Lower leg skin (tissue), 3 donors: ENCODE measurements at regions not wholly inside any gene's neighbourhood (a gene's known extent, or its start where the extent isn't known, plus 50 kb on each side); places are given as distances from the start of the nearest gene placed in this dataset.

Experiments
- CTCF ChIP-seq, 3 donors: fragments of 450-650 bp; IDR thresholded peaks; one replicate each; pipeline ENCODE4 v1.5.1; 2016; ENCODE audit warnings: antibody characterized with exemption in 3 of 3, mild to moderate bottlenecking in 3 of 3, moderate library complexity in 2 of 3
- POLR2A ChIP-seq, 2 donors: fragments of 450-650 bp; IDR thresholded peaks; one replicate each; pipeline ENCODE4 v1.6.1; 2016 to 2017; ENCODE audit warnings: antibody characterized with exemption in 2 of 2, mild to moderate bottlenecking in 1 of 2, moderate library complexity in 1 of 2

GRCh38 chr3:14298991-14299555 is 103.3 kb upstream of the SLC6A6 start:
- TF ChIP-seq POLR2A (IDR thresholded peaks at IDR 0.05) (no peak), CTCF (IDR thresholded peaks at IDR 0.05) (no peak)
